GM20431 (cell line): ENCODE measurements at regions not wholly inside any gene's neighbourhood (a gene's known extent, or its start where the extent isn't known, plus 50 kb on each side); places are given as distances from the start of the nearest gene placed in this dataset.
"Not testable (repeated sequence)": the region's sequence is repeated elsewhere in the genome, so short reads cannot be mapped to it uniquely, and the experiment has no call there.

Experiments used
- in situ Hi-C: fragments of 300-500 bp; cut with MseI, MboI; formaldehyde crosslinking; loops from one replicate; pipeline ENCODE4 v1.15.0; 2020; ENCODE audit warnings: low sequenced_read_pairs; ENCODE audit not compliant: unreplicated experiment

GRCh38 chr20:1827510-1827973, 67.7 kb upstream of the SIRPA start:
- in situ Hi-C loops = no loop called here

- in situ Hi-C loops = no loop called here
These were observed 69.2 kb upstream of the SIRPA start for GRCh38 chr20:1825938-1826445.

DNA sequence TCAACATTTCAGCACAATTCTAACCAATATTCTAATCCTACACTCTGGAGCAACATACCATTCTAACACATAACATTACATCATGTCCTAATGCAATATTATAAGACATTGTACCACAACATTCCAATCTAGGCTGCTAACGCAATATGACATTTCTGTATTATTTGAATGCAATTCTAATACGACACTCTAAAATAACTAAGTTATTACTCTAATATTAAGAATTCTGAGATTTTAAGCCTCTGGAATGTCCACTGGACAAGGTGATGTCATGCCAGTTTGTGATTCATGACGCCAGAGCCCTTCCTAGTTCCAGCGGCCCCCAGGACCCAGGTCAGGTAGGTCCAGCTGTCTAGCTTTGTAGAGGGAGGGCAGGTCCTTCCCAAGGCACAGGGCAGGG, 69.7 kb upstream of the SIRPA start:
- in situ Hi-C loops = no loop called here

- in situ Hi-C loops = no loop called here
These were observed 70.4 kb upstream of the SIRPA start for GRCh38 chr20:1824834-1825233.

DNA sequence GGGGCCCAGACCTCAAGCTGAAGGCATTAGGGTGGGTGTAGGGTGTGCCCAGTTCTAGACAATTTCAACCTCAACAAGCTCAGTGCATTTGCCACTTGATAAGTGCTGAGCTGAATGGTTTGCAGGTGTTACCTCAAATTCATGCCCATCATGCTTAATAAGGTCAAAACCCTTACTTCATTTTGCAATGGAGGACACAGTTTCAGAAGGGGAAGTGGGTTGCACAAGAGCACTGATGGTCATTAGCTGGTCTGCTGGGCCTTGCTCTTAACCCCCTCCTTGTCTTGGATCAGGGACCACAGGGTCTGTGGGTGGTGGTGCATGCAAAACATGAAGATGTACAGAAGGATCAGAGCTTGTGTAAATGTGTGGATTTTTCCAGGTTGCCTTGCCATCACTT, 71.0 kb upstream of the SIRPA start:
- in situ Hi-C loops = no loop called here

DNA sequence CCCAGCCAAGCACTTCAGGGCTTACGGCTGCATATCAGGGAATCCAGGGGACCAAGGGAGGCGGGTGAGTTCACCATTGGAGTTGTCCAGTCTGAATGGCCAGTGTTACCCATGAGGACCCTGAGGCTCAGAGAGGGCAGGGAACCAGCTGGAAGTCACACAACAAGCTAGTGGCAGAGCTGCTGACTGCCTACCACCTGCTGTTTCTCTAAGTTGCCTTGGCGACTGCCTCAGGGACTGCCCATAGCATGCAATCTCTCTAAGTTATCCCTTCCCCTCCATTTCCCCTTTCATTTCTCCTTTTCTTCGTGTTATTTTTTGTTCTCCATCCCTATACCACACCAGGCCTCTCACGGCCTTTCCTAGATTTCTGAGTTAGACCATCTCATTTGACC, 71.8 kb upstream of the SIRPA start:
- in situ Hi-C loops = no loop called here

DNA sequence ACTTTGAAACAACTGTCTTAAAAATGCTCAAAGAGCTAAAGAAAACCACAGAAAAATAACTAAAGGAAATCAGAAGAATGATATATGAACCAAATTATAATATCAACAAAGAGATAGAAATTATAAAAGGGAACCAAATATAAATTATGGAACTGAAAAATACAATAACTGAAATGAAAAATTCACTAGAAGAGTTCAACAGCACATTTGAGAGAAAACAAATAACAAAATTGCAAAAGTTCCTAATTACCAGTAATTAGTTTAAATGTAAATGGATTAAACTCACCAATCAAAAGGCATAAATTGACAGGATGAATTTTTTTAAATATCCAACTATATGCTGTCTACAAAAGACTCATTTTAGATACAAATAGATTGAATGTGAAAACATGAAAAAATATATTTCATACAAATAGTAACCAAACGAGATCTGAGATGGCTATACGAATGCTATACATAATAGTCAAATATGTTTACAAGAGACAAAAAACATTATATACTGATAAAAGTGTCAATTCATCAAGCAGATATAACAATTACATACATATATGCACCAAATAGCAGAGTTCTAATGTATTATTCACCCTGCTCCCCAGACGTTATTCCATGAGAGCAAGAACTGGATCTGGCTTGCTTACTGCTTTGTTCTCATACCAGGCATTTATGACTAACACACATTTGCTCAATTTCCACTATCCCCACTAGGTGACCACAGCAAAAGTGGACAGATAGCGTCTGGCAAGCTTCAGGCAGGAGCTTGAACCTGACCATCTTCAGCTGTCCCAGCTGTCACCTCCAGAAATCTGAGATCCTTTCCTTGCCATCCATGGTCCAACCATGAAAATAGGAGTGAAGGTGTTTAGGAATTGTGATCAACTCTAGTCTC, 72.4 kb upstream of the SIRPA start:
- in situ Hi-C loops = no loop called here

DNA sequence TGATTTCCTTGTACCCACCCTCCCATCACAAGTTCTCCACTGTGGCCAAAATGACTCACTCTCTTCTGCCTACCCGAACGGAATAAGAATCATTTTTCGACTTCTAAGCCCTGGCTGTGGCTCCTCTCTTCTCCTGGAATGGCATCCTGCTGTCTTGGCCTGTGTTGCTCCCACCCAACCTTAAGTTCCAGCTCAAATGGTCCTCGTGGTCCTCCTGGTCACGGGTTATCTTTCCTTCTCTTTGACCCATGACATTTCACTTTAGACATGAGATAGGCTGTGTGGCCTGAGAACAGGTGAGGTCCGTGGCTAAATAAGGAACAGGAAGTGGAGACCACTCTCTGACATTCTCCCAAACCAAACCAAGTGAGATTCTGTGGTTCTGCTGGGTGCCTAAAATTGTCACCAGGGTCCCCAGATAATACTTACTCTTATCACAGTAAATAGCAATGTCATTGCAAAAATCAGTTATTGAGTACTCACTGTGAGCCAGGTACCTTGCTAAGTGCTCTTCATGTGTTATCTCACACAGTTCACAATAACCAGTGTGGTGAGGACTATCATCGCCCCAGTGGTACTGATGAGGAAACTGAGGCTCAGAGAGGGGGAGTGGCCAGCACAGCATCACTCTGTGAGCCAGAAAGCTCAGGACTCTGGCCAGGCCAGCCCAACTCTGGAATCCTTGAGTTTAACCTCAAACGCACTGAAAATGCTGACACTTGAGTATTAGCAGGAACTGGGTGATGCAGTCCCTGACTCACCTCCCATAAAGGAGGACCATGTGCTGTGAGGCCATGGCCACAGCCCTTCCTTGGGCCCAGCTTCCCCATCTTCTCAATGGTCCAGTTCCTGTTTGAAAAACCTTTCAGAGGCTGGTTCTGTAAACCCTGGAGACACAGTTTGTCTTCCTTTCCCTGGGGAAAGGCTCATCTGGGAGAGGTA, 74.8 kb upstream of the SIRPA start:
- in situ Hi-C loops = no loop called here

DNA sequence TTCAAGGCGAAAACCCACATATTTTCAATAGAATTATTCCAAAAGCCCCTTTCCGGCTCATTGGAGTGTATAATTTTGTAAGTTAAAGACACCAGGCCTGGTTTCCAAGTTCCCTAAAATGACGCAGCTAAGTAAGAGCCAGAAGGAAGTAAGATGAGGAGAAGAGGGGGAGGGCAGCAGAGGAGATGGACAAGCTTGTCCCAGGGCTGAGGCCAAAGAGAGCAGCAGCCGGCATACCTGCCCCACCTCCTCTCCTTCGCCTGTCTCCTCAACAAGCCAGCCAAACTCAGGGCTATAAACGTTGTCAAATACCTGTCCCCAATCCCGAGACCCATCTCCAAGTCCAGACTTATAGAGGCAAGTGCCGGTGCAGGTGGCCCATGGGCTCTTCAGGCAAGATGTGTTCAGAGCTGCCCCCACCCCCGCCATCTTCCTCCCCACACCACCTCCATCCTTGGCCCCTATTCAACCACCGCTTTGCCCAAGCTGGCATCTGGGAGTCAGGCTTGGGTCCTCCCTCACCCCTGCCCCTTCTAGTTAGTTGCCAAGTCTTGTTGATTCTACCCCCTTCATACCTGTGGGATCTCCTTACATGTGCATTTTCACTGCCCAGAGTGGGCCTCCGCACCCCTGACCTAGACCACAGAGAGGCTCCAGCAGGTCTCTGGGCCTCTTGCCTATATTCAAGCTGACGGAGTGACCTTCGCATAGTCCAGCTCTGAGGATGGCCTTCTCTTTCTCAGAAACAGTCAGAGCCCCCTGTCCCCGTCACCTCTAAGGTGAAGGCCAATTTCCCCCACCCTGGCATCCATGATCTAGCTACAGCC, 75.7 kb upstream of the SIRPA start:
- in situ Hi-C loops = no loop called here

DNA sequence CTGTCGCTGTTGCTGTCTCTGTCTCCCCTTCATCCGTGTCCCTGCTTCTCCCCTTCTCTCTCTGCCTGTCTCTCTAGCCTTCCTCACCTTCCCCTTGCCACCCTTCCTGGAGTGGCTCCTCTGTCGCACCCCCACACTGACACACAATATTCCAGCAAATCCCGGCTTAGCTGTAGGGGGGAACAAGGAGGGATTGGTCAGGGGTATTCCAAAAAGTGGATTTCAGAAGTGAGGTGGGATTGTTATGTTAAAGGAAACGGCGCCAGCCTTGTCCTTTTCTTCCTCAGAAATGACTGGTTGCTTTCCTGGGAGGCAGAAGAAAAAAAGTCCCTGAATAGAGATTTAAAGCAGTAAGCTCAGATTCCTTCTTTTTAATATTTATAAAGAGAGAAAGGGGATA, 76.3 kb upstream of the SIRPA start:
- in situ Hi-C loops = no loop called here

GRCh38 chr20:1818247-1818840, 76.9 kb upstream of the SIRPA start:
- in situ Hi-C loops = no loop called here

- in situ Hi-C loops = no loop called here
These were observed 77.5 kb upstream of the SIRPA start for GRCh38 chr20:1817577-1818211.

GRCh38 chr20:1816384-1817381, 78.5 kb upstream of the SIRPA start:
- in situ Hi-C loops = no loop called here

DNA sequence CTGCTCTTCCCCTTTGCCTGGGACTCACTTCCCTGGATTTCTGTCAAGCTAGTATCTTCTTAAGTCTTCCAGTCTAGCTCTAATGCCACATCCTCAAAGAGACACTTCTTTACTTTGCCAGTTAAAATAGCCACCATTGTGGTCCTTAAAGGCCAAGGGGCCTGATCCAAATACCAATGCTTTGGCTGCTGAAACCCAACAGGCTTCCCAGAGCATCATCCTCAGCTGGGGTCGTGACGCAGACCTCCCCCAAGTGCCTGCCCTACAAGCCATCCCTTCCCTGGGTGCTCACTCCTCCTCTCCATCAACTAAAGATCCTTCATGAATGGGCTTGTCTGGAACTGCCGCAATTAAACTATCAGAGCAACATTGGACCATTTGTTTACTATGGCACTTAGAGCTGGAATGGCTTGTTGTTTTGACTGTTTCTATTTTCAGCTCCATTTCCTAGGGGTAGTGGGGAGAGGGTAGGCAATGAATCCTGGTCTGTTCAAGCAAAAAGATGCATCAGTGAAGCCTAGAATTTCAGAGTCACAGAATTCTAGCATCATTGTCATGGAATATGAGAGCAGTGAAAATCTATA, 79.6 kb upstream of the SIRPA start:
- in situ Hi-C loops = no loop called here

DNA sequence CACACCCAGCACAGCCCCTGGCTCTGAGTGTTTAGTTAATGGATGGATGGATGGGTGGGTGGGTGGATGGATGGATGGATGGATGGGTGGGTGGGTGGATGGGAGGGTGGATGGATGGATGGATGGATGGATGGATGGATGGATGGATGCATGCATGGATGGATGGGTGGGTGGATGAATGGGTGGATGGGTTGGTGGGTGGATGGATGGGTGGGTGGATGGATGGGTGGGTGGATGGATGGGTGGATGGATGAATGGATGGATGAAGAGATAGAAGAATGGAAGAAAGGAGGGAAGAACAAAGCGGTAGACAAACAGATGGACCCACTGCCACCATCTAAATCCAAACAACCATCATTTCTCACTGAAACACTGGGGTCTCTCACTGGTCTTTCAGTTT, 80.3 kb upstream of the SIRPA start:
- in situ Hi-C loops = not testable (repeated sequence)

GRCh38 chr20:1813674-1814635, 81.3 kb upstream of the SIRPA start:
- in situ Hi-C loops = no loop called here
